B cell (primary cell): ENCODE measurements at regions not wholly inside any gene's neighbourhood (a gene's known extent, or its start where the extent isn't known, plus 50 kb on each side); places are given as distances from the start of the nearest gene placed in this dataset.

Experiments
- ATAC-seq: fragments of 200-7000 bp; cut with Tn5 transposase; one replicate; pipeline ENCODE4 v1.10.0; 2021; ENCODE audit warnings: low read depth, mild to moderate bottlenecking, moderate number of reproducible peaks, moderate library complexity
- CTCF ChIA-PET: fragments of 350-600 bp; sonication (Branson Sonifier 250); formaldehyde crosslinking; loops from one replicate; lab custom pipeline; 2021; ENCODE audit warnings: antibody characterized with exemption, inconsistent platforms; lab: Charles Lee
- POLR2A ChIA-PET: fragments of 350-600 bp; sonication (Branson Sonifier 250); formaldehyde crosslinking; loops from one replicate; lab custom pipeline; 2021; ENCODE audit warnings: antibody characterized with exemption; lab: Charles Lee
- DNase-seq: peaks from one replicate; pipeline ENCODE4 v3.0.0; 2013
- H2AFZ ChIP-seq: 2 replicates; pipeline ENCODE4 v1.6.1; 2012; ENCODE audit warnings: mild to moderate bottlenecking, low read depth, low read length; ENCODE audit not compliant: insufficient read depth, poor library complexity, severe bottlenecking
- H3K27ac ChIP-seq, 2 donors: 1 replicate in 1 of 2; 2 replicates in 1 of 2; pipeline ENCODE4 v1.5.1; 2012 to 2013; ENCODE audit warnings: low read length in 2 of 2, mild to moderate bottlenecking in 2 of 2, moderate library complexity in 1 of 2
- H3K27me3 ChIP-seq, 4 experiments: fragments of 200-600 bp in 1 of 4; sonication (generic) in 1 of 4; replicated peaks in 1 of 4; 1 replicate in 2 of 4; 2 replicates in 2 of 4; pipeline versions ENCODE4 v1.6.1 to v1.7.0; 2013 to 2016; ENCODE audit warnings: low read length in 3 of 4, mild to moderate bottlenecking in 2 of 4, mixed read lengths in 1 of 4, moderate library complexity in 1 of 4; ENCODE audit not compliant: insufficient read depth in 4 of 4, control insufficient read depth in 3 of 4; ENCODE audit errors: control extremely low read depth in 1 of 4
- H3K36me3 ChIP-seq, 2 experiments: replicated peaks in 1 of 2; 1 replicate in 1 of 2; 2 replicates in 1 of 2; pipeline versions ENCODE4 v1.6.1 to v1.7.1; 2013; ENCODE audit warnings: low read length in 1 of 2; ENCODE audit not compliant: insufficient read depth in 2 of 2, control insufficient read depth in 1 of 2; ENCODE audit errors: control extremely low read depth in 1 of 2, extremely low read depth in 1 of 2
- H3K4me1 ChIP-seq, 2 donors: fragments of 200-600 bp in 1 of 2; sonication (generic) in 1 of 2; 1 replicate in 1 of 2; 2 replicates in 1 of 2; pipeline versions ENCODE4 v1.5.1 to v1.6.1; 2013 to 2017; ENCODE audit warnings: low read length in 2 of 2; ENCODE audit not compliant: control insufficient read depth in 2 of 2, insufficient read depth in 2 of 2
- H3K4me2 ChIP-seq: replicated peaks from 2 replicates; pipeline ENCODE3; 2012; ENCODE audit warnings: mild to moderate bottlenecking, low read depth, low read length; ENCODE audit not compliant: poor library complexity, severe bottlenecking
- H3K4me3 ChIP-seq, 5 experiments: fragments of 200-600 bp in 1 of 5; sonication (generic) in 1 of 5; 1 replicate in 3 of 5; 2 replicates in 2 of 5; pipeline versions ENCODE4 v1.5.1 to v1.7.0; 2011 to 2016; ENCODE audit warnings: low read length in 4 of 5, mild to moderate bottlenecking in 4 of 5, low read depth in 2 of 5, control low read depth in 1 of 5, moderate library complexity in 1 of 5; ENCODE audit not compliant: insufficient read depth in 1 of 5; ENCODE audit errors: control extremely low read depth in 1 of 5, extremely low read depth in 1 of 5
- H3K79me2 ChIP-seq: fragments of 200-600 bp; sonication (generic); one replicate; pipeline ENCODE4 v1.6.0; 2016; ENCODE audit warnings: low read length; ENCODE audit not compliant: control insufficient read depth, insufficient read depth
- H3K9ac ChIP-seq: fragments of 200-600 bp; sonication (generic); 2 replicates; pipeline ENCODE4 v1.6.1; 2017; ENCODE audit warnings: mild to moderate bottlenecking, low read length, moderate library complexity
- H3K9me3 ChIP-seq, 3 donors: one replicate each; pipeline versions ENCODE4 v1.6.1 to v1.7.1; 2013; ENCODE audit warnings: low read length in 2 of 3; ENCODE audit not compliant: control insufficient read depth in 2 of 3, insufficient read depth in 1 of 3; ENCODE audit errors: control extremely low read depth in 1 of 3
- H4K20me1 ChIP-seq: 2 replicates; pipeline ENCODE4 v1.6.0; 2012; ENCODE audit warnings: mild to moderate bottlenecking, low read length; ENCODE audit not compliant: insufficient read depth, control insufficient read depth, poor library complexity, severe bottlenecking
- H3K27ac Mint-ChIP-seq: one replicate; pipeline ENCODE4 v1.8.0; 2021; ENCODE audit warnings: mixed read lengths
- H3K27me3 Mint-ChIP-seq: one replicate; pipeline ENCODE4 v1.8.0; 2021; ENCODE audit warnings: mixed read lengths
- H3K4me1 Mint-ChIP-seq: one replicate; pipeline ENCODE4 v1.8.0; 2021; ENCODE audit warnings: mixed read lengths
- H3K4me3 Mint-ChIP-seq: one replicate; pipeline ENCODE4 v1.8.0; 2021; ENCODE audit warnings: mixed read lengths
- H3K9me3 Mint-ChIP-seq: one replicate; pipeline ENCODE4 v1.8.0; 2022; ENCODE audit warnings: mixed read lengths; ENCODE audit not compliant: insufficient read depth
- CTCF ChIP-seq: fragments of 200-600 bp; IDR thresholded peaks from one replicate; pipeline ENCODE4 v1.8.0; 2022; ENCODE audit warnings: antibody characterized with exemption, mild to moderate bottlenecking
- EZH2 ChIP-seq: IDR thresholded peaks from 2 replicates; pipeline ENCODE4 v1.6.1; 2012; ENCODE audit warnings: borderline replicate concordance, low read depth, mild to moderate bottlenecking, moderate library complexity, low read length; ENCODE audit not compliant: insufficient read depth, poor library complexity, severe bottlenecking
- WGBS: methylation state at CpG from one replicate; pipeline ENCODE4 v1.1.5; 2013; ENCODE audit warnings: missing lambda C conversion rate; ENCODE audit not compliant: insufficient coverage; 5-methylcytosine and 5-hydroxymethylcytosine counted together
- intact Hi-C: fragments of 100-400 bp; cut with micrococcal nuclease; formaldehyde crosslinking; loops from one replicate; pipeline ENCODE4 v1.10.0; 2022

- Histone ChIP-seq H3K36me3 (no peaks in the 10 kb centered on the region), H3K27me3 (peaks cover 0 to 7% (median 2%) of the 10 kb centered on the region in 4 experiments), H3K4me3 (no peak overlapping the region), H3K9ac (no peak overlapping the region), H3K9me3 (no peaks in the 10 kb centered on the region), H3K4me2 (no peak overlapping the region), H3K79me2 (no peaks in the 10 kb centered on the region), H4K20me1 (no peaks in the 10 kb centered on the region), H2AFZ (no peak overlapping the region), H3K4me1 (no peaks in the 10 kb centered on the region), H3K27ac (no peak overlapping the region)
- ChIA-PET CTCF (no interaction called here), POLR2A (no interaction called here)
- WGBS, result 60% methylated on average over 1 of the region's 1 CpG
- TF ChIP-seq CTCF (no peak), EZH2 (no peak)
- no peak overlapping the region for H3K27ac Mint-ChIP-seq
- H3K4me1 Mint-ChIP-seq, result no peaks in the 10 kb centered on the region
- intact Hi-C loops, result no loop called here
- H3K27me3 Mint-ChIP-seq, result peaks cover 25% of the 10 kb centered on the region
- DNase-seq (no peak), ATAC-seq (no peak)
- H3K9me3 Mint-ChIP-seq, result no peaks in the 10 kb centered on the region
- no peak overlapping the region for H3K4me3 Mint-ChIP-seq
Measured at GRCh38 chr7:112965506-112965905, 121.1 kb downstream of the GPR85 start.

GRCh38 chr7:112963634-112964033 is 123.0 kb downstream of the GPR85 start:
- no peak overlapping the region for H3K4me3 Mint-ChIP-seq
- no peaks in the 10 kb centered on the region for H3K4me1 Mint-ChIP-seq
- H3K27me3 Mint-ChIP-seq, result peaks cover 30% of the 10 kb centered on the region
- no peak overlapping the region for H3K27ac ChIP-seq
- no peaks in the 10 kb centered on the region for H3K4me1 ChIP-seq
- ATAC-seq (no peak), DNase-seq (no peak)
- POLR2A ChIA-PET, result no interaction called here
- intact Hi-C loops, result no loop called here
- H3K9ac ChIP-seq, result no peak overlapping the region
- no peak for TF ChIP-seq CTCF
- TF ChIP-seq EZH2, result no peak
- no peak overlapping the region for H3K27ac Mint-ChIP-seq
- H3K36me3 ChIP-seq, result no peaks in the 10 kb centered on the region
- H4K20me1 ChIP-seq, result no peaks in the 10 kb centered on the region
- no peaks in the 10 kb centered on the region for H3K9me3 ChIP-seq
- WGBS, result no CpG with 5 or more reads among the region's 1 CpG
- peaks cover 0 to 4% (median 0%) of the 10 kb centered on the region in 4 experiments for H3K27me3 ChIP-seq
- no peaks in the 10 kb centered on the region for H3K9me3 Mint-ChIP-seq
- H3K79me2 ChIP-seq, result no peaks in the 10 kb centered on the region
- no peak overlapping the region for H3K4me2 ChIP-seq
- CTCF ChIA-PET, result no interaction called here
- H3K4me3 ChIP-seq, result no peak overlapping the region
- H2AFZ ChIP-seq, result no peak overlapping the region
